ENCODE measurements at regions not wholly inside any gene's neighbourhood (a gene's known extent, or its start where the extent isn't known, plus 50 kb on each side); places are given as distances from the start of the nearest gene placed in this dataset.

DNA sequence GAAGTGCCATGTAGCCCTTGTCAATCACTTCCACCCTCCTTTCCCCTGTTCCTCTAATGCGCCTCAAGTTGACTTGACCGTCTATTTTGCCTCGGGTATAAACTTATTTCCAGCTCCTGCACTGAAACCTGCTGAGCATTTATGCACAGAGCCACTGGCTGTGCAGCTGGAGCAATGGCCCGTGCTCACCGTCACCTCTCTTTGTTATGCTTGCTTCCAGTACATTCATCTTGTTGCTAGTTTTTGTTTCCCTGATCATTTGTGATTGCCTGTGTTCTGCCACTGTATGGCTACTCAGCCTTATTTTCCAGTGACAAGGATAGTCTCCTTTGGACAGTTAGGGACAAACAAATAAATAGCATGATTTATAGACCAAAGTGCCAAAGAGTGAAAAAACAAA, 183.1 kb upstream of the C9orf72 start:
- TF ChIP-seq, protein P1, sequence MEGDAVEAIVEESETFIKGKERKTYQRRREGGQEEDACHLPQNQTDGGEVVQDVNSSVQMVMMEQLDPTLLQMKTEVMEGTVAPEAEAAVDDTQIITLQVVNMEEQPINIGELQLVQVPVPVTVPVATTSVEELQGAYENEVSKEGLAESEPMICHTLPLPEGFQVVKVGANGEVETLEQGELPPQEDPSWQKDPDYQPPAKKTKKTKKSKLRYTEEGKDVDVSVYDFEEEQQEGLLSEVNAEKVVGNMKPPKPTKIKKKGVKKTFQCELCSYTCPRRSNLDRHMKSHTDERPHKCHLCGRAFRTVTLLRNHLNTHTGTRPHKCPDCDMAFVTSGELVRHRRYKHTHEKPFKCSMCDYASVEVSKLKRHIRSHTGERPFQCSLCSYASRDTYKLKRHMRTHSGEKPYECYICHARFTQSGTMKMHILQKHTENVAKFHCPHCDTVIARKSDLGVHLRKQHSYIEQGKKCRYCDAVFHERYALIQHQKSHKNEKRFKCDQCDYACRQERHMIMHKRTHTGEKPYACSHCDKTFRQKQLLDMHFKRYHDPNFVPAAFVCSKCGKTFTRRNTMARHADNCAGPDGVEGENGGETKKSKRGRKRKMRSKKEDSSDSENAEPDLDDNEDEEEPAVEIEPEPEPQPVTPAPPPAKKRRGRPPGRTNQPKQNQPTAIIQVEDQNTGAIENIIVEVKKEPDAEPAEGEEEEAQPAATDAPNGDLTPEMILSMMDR (IDR thresholded peaks at IDR 0.05) = no peak
- no peak for ATAC-seq (ENCODE audit: low FRiP score)
- no peak for DNase-seq (ENCODE audit: low spot score)

DNA sequence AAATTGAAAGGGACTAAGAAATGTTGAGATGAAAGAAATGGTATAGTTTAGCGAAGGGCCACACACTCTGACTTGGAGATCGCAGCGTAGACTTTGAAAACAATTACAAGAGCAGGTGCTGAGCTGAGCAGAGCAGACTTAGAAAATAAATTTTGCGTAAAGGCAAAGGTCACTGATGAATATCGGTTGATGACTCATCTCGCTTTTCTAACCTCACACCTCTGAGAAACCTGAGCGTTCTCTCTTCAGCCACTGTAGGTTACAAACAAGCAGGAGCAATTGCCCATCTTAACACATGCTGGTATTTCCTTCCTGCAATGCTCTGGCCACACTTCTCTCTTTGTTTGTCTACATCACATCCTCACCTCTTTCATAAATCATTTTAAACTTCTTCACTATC, 190.6 kb upstream of the C9orf72 start:
- TF ChIP-seq, protein P1 (IDR thresholded peaks at IDR 0.05) = no peak
- no peak for ATAC-seq (ENCODE audit: low FRiP score)
- DNase-seq (ENCODE audit: low spot score) = no peak

DNA sequence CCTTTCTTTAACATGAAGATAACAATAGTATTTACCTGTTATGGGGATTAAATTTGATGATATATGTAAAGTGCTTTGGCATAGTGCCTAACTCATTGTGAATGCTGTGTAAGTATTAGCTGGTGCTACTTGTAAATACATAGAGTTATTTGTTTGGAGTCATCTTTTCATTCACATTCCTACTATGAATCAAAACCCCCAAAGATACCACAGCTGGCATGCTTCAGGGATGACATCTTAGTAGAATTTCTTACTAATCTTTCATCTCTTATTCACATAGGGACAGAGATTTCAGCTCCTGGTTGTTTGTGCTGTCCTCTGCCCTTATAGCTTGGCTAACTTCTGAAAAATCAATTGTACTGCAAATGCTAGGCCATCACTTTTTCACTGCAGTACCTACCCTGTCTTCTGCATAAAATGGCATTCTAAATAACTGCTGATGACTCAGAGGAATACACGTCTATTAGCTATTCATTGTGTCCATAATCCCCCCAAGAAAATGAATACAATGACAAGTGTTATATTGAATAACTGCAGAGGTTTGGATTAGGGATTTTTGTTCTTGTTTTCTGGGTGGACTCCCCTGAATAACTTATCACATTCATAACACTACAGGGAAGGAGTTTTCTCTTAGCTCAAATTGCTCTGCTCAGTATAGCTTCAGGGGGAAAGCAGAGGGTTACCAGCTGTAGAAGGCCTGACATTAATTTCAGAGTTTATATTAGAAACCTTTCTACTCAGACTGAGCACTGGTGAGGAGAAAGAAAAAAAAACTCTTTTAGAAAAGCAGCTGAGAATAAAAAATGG, 192.2 kb upstream of the C9orf72 start:
- TF ChIP-seq, protein P1 (IDR thresholded peaks at IDR 0.05) = no peak
- no peak for DNase-seq (ENCODE audit: low spot score)
- no peak for ATAC-seq (ENCODE audit: low FRiP score)

DNA sequence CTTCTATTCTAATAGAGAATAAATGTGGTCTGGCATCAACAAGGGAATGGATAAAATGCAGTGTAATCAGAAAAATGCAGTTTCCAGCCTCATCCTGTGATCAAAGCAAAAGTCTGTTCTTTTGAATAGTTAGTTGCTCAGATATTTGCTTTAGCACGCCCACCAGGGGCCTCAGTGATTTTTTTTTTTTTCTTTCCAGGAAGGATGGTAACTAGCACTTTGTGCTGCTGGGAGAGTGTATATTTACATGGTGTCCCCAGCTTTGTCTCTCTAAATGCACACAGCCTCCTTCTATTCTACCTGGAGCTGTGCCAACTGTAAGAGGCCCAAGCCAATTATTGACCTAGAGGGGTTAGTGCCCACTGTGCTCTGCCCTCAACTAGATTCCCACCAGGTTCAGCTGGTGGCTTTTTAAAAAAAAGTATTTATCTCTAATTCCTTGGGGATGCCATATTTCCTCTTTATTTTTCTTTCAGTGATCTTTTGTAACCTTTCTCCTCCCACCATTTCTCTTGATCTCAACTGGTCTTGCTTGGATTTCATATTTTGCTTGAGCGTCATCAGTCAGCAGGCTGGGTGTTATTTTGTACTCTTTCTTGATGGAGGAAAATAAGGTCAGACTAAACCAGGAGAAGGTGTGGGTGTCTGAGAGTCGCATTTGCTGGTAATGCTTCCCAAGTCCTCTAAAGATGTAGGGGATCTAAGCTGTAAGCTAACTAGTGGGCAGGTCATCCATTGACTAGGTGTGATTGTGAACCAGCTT, 193.0 kb upstream of the C9orf72 start:
- ATAC-seq (ENCODE audit: low FRiP score) (no peak), DNase-seq (ENCODE audit: low spot score) (no peak)
- TF ChIP-seq, protein P1 (IDR thresholded peaks at IDR 0.05) = no peak

DNA sequence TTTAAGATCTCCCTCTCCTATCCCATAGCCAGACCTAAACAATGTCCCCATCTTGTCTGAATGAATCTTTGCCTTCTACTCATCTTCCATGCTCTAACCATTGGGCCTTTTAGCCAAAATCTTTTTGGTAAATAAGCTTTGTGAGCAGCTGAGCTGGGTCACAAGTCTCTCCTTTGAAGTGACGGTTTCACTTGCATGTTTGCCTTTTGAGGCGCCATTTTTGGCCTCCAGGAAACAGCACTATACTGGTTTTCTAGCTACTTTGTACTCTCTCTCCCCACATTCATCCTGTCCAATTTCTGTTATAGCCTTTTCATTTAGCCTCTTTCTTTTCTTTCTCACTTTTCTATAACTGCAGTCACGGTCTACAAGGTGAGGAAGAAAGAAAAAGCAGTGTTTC, 195.5 kb upstream of the C9orf72 start:
- no peak for DNase-seq (ENCODE audit: low spot score)
- no peak for ATAC-seq (ENCODE audit: low FRiP score)
- TF ChIP-seq, protein P1 (IDR thresholded peaks at IDR 0.05) = no peak

DNA sequence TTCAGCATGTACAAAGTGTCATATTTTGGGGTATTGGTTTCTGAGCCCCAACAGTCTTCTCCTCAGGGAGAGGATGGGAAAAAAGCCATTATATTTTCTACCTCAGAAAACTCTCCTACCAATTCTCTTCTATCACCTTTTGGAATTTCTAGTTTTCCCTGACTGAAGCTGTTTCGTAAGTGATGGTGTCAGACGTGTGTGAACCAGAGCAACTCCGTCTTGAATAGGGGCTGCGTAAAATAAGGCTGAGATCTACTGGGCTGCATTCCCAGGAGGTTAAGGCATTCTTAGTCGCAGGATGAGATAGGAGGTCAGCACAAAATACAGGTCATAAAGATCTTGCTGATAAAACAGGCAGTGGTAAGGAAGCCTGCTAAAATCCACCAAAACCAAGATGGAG, 197.3 kb upstream of the C9orf72 start:
- DNase-seq (ENCODE audit: low spot score) = no peak
- no peak for ATAC-seq (ENCODE audit: low FRiP score)
- TF ChIP-seq, protein P1 (IDR thresholded peaks at IDR 0.05) = no peak
